ENCODE measurements at regions not wholly inside any gene's neighbourhood (a gene's known extent, or its start where the extent isn't known, plus 50 kb on each side); places are given as distances from the start of the nearest gene placed in this dataset.

DNA sequence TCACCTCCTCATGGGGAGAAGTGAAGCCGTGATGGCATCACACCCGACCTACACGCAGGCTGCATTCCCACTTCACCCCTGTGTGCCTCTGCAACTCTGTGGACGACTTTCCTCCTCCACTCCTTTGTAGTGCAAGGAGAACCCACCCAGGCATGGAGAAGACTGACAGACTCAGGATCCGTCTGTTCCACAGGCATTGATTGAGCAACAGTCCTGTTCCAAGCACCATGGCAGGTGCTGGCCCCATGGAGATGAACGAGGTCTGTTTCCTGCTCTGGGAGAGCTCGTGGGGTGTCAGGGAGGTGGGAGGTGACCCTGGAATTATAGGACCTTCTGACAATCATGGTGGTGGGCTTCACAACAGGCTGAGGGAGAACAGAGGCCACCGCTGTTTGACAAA, 284.7 kb upstream of the HDAC4 start:
- intact Hi-C loops (cut with DNase I), result no loop called here
- peak in 8 of 42 donors; percentile 3 to 41 (median 18) for DNase-seq

GRCh38 chr2:239684996-239685395, 284.2 kb upstream of the HDAC4 start:
- intact Hi-C loops (cut with DNase I), result no loop called here
- DNase-seq, result peak in 6 of 42 donors; percentile 0 to 33 (median 6)

- DNase-seq, result peak in 3 of 42 donors; percentile 0 to 13 (median 4)
- intact Hi-C loops (cut with DNase I), result no loop called here
Measured at GRCh38 chr2:239684271-239684810, 283.5 kb upstream of the HDAC4 start.

- peak in 1 of 42 donors; percentile 4 for DNase-seq
- intact Hi-C loops (cut with DNase I), result no loop called here
Measured at GRCh38 chr2:239682518-239682917, 281.7 kb upstream of the HDAC4 start.

GRCh38 chr2:239679755-239680154, 278.9 kb upstream of the HDAC4 start:
- intact Hi-C loops (cut with DNase I), result no loop called here
- DNase-seq, result peak in 4 of 42 donors; percentile 0 to 16 (median 4)

- intact Hi-C loops (cut with DNase I), result no loop called here
- peak in 8 of 42 donors; percentile 1 to 37 (median 4) for DNase-seq
Measured at GRCh38 chr2:239678666-239679296, 278.0 kb upstream of the HDAC4 start.

GRCh38 chr2:239678186-239678490, 277.3 kb upstream of the HDAC4 start:
- intact Hi-C loops (cut with DNase I), result no loop called here
- peak in 4 of 42 donors; percentile 1 to 6 (median 3) for DNase-seq

DNA sequence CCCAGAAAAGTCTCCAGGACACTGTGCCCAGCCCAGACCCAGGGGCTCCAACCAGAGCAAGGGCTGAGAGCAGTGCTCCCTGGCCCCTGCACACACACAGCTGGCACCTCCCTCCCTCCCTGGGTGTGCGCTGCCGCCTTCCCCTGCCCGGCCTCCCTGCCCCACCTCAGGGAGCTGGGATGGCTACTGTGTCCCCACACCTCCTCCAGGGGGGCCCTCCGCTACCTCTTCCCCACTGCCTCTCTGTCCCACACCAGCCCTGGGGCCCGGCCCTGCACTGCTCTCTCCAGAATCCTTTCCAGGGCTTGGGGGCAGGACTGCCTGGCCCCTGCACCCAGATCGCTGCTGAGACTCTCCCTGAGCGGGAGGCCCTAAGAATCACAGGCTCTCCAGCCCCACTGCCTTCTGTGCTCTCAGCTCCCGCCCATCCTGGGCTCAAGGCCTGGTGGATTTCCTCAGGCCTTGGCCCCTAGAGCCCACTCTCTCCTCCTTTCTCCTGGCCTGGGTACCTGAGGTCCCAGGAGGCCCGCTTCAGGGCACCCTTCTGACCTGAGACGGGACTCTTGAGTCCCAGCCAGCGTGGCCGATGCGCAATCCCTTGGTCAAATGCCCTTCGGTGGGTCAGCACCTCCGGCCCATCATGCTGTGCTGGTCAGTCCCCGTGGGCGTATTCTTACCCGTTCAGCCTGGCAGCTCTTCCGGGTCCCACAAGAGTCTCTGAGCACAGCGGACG, 276.8 kb upstream of the HDAC4 start:
- peak in 7 of 42 donors; percentile 1 to 25 (median 4) for DNase-seq
- intact Hi-C loops (cut with DNase I), result no loop called here

- peak in 6 of 42 donors; percentile 3 to 16 (median 6) for DNase-seq
- intact Hi-C loops (cut with DNase I), result no loop called here
Measured at GRCh38 chr2:239676716-239677452, 276.1 kb upstream of the HDAC4 start.

DNA sequence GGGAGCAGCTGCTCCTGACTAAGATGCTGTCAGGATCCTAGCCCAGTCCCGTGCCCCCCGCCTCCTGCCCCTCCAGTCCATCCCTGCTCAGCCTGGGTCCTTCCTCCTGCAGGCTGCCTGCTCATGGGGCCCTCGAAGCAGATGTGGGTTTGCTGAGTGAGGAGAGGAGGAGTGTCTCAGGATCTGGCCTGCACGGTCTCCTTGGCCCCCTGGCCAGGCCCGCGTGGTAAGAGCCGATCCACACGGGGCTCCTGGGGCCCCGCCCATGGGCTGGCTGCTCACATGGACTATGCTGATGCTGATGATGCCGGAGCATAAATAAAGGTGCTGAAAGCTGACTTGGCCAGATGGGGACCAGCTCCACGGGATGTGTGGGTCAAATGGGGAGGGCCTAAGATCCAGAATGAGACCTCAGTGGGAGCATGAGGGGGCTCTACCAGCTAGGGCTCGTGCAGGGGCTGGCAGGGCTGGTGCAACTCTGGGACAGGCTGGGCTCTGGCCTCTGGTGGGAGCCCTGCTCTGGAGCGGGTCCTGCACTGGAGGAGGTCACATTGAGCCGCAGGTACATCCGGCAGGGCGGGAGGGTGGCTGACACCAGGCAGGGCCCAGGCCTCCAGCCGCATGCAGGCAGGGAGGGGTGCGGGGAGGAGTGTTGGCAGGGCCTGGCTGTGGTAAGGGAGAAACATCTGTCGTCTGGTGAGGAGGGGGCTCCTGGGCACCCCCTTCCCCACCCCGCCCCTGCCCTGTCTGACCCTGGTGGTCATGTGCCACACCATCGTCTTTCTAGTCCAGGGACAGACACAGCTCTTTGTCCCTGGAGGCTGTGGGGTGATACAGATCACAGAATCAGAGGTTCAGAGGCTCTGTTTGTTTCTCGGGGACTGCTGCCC, 275.3 kb upstream of the HDAC4 start:
- intact Hi-C loops (cut with DNase I), result no loop called here
- DNase-seq, result peak in 6 of 42 donors; percentile 2 to 34 (median 7)

GRCh38 chr2:239674981-239675825, 274.4 kb upstream of the HDAC4 start:
- intact Hi-C loops (cut with DNase I), result no loop called here
- peak in 7 of 42 donors; percentile 3 to 19 (median 4) for DNase-seq

DNA sequence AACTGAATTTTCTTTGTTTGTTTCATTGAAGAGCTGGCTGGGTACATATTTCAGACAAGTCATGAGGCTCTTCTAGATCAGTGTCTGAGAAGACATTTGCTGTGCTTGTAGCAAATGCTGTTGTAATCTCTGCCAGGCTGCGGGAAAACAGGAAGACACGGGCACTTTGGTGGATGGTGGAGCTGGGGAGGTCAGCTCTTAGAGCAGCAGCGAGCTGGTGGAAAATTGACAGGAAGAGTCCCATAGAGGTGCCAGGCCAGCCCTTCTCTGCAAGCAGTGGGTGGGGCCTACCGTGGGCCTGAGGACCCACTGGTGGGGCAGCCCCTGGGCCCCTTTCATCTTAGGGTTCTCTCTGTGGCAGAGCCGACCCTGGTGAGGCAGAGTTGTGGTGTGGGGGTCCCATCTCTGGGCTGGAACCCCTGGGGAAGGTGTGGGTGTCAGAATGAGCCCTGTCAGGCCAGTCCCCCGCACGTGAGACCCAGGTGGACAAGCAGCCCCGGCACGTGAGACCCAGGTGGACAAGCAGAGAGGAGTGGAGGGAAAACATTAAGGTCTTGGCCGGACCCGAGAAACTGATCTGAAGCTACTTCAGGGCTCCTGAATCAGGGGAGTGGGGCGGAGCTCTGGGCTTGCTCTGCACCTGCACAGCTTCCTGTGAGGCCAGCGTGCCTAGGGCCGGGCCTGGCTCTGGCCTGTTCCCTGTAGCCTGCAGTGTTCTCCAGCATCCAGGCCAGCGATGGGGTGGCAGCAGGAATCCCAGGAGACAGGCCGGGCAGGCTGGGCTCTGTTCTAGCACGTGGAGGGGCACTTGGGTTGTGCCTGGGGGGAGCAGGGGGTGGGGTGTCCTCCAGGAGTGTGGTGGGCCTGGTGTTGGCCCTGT, 273.5 kb upstream of the HDAC4 start:
- intact Hi-C loops (cut with DNase I), result no loop called here
- peak in 5 of 42 donors; percentile 4 to 22 (median 6) for DNase-seq

- DNase-seq, result peak in 8 of 42 donors; percentile 1 to 30 (median 8)
- intact Hi-C loops (cut with DNase I), result no loop called here
Measured at GRCh38 chr2:239673641-239674040, 272.8 kb upstream of the HDAC4 start.

DNA sequence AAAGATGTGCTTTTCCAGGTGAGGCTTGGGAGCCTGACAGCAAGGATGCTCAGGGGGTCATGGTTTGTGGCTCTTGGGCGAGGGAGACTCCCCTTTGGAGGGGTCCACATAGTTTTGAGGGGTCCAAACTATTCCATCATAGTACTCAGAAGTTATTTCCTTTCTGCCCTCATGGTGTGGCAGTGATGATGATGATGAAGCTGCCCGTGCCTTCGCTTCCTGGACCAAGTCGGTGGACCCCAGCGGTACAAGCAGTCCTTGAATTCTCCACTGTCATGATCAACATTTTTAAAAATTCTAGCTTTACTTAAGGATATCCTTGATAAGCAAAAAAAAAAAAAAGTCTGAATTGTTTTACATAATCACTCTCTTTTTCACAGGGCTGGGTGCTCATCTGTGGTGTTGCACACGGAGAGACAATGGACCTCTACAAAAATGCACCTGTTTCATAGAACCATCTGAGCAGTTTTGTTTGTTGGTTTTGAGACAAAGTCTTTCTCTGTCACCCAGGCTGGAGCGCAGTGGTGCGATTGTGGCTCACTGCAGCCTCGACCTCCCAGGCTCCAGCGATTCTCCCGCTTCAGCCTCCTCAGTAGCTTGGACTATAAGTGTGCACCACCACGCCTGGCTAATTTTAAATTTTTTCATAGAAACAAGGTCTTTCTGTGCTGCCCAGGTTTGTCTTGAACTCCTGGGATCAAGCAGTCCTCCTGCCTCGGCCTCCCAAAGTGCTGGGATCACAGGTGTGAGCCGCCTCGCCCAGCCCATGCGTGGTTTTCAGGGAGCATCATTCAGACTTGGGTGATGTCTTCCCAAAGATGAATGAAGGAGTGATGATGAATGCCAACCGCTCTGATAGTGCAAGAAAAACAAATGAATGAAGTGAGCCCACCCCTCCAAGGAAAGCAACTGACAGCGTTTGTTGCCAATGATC, 271.4 kb upstream of the HDAC4 start:
- intact Hi-C loops (cut with DNase I), result no loop called here
- peak in 9 of 42 donors; percentile 3 to 37 (median 13) for DNase-seq

- intact Hi-C loops (cut with DNase I), result no loop called here
- peak in 8 of 42 donors; percentile 1 to 34 (median 6) for DNase-seq
Measured at GRCh38 chr2:239671471-239671870, 270.7 kb upstream of the HDAC4 start.

Measured in head of caudate nucleus (tissue), 42 donors.